ENCODE measurements at regions not wholly inside any gene's neighbourhood (a gene's known extent, or its start where the extent isn't known, plus 50 kb on each side); places are given as distances from the start of the nearest gene placed in this dataset.

GRCh38 chr7:36076074-36076473 lies 77.0 kb upstream of the EEPD1 start:
- DNase-seq: no peak

- no peak for DNase-seq
Observed at GRCh38 chr7:36078816-36079360, 74.2 kb upstream of the EEPD1 start.

- DNase-seq: no peak
Observed at GRCh38 chr7:36079446-36080025, 73.5 kb upstream of the EEPD1 start.

GRCh38 chr7:36080843-36081242 lies 72.2 kb upstream of the EEPD1 start:
- DNase-seq: no peak

GRCh38 chr7:36082216-36082615 lies 70.8 kb upstream of the EEPD1 start:
- no peak for DNase-seq

- no peak for DNase-seq
Observed at GRCh38 chr7:36082910-36083309, 70.1 kb upstream of the EEPD1 start.

- DNase-seq: no peak
Observed at GRCh38 chr7:36083626-36084380, 69.3 kb upstream of the EEPD1 start.

- DNase-seq: no peak
Observed at GRCh38 chr7:36084485-36085091, 68.5 kb upstream of the EEPD1 start.

- DNase-seq: no peak
Observed at GRCh38 chr7:36085096-36085495, 68.0 kb upstream of the EEPD1 start.

- no peak for DNase-seq
Observed at GRCh38 chr7:36086571-36086970, 66.5 kb upstream of the EEPD1 start.

- no peak for DNase-seq
Observed at GRCh38 chr7:36088553-36088952, 64.5 kb upstream of the EEPD1 start.

GRCh38 chr7:36088966-36089365 lies 64.1 kb upstream of the EEPD1 start:
- DNase-seq: no peak

GRCh38 chr7:36090976-36091873 lies 61.8 kb upstream of the EEPD1 start:
- DNase-seq: no peak

- DNase-seq: no peak
Observed at GRCh38 chr7:36091874-36092176, 61.2 kb upstream of the EEPD1 start.

GRCh38 chr7:36092221-36092771 lies 60.8 kb upstream of the EEPD1 start:
- no peak for DNase-seq

- DNase-seq: no peak
Observed at GRCh38 chr7:36096460-36097095, 56.5 kb upstream of the EEPD1 start.

- DNase-seq: no peak
Observed at GRCh38 chr7:36098096-36098495, 55.0 kb upstream of the EEPD1 start.

- DNase-seq: no peak
Observed at GRCh38 chr7:36100226-36100625, 52.8 kb upstream of the EEPD1 start.

- no peak for DNase-seq
Observed at GRCh38 chr7:36100634-36101033, 52.4 kb upstream of the EEPD1 start.
